Muscle of arm (tissue), 1 donor: ENCODE measurements at regions not wholly inside any gene's neighbourhood (a gene's known extent, or its start where the extent isn't known, plus 50 kb on each side); places are given as distances from the start of the nearest gene placed in this dataset.
"Not testable (repeated sequence)": the region's sequence is repeated elsewhere in the genome, so short reads cannot be mapped to it uniquely, and the experiment has no call there.

Experiments
- DNase-seq: peaks from one replicate; pipeline ENCODE4 v3.0.0-alpha.2; 2013

DNA sequence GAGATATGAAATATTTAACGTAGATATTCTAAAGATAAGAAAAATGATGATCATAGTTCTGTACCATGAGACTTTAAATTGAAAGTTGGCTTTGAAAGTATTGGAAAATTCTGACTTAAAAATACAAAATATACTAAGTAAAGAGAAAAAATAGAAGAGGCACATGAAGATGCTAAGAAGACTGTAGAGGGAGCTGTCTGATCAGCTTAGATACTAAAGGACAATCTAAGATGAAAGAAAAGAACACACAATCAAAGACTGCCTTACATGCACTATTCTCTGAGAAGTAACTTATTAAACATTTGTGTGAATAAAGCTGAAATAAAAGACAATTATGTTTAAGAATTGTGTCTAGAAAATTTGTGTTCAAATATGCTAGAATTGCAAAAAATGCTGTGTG is 55.1 kb downstream of the RBMXL2 start:
- peak; percentile 18 for DNase-seq

DNA sequence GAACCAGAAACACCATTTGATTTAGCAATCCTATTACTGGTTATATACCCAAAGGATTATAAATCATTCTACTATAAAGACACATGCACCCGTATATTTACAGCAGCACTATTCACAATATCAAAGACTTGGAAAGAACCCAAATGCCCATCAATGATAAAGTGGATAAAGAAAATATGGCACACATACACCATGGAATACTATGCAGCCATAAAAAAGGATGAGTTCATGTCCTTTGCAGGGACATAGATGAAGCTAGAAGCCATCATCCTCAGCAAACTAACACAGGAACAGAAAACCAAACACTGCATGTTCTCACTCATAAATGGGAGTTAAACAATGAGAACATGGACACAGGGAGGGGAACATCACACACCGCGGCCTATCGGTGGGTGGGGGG is 61.3 kb downstream of the RBMXL2 start:
- not testable (repeated sequence) for DNase-seq

DNA sequence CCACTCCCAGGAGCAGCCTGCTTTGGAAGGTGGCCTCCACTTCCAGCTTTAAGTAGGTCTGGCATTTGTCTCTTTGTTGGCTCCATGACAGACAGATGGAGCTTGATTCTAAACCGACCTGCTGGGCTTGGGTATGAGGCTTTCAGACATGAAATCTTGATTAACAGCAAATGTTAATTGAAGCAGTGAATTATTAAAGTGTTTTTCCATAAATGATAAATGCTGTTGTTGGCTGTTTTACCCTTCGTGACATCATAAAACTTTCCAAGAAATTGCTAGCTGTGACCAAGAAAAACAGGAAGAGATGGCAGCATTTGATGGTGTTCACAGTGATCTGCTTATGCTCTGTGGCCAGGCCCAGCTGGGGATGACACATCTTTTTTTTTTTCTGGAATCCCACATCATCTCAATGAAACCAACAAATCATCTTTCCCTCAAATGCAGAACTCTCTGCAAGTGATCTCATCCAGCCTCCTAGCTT is 66.1 kb downstream of the RBMXL2 start:
- no peak for DNase-seq

- DNase-seq, result no peak
Measured at GRCh38 chr11:7160814-7161489, 72.2 kb downstream of the RBMXL2 start.

GRCh38 chr11:7165911-7166310 is 77.1 kb downstream of the RBMXL2 start:
- DNase-seq, result no peak

DNA sequence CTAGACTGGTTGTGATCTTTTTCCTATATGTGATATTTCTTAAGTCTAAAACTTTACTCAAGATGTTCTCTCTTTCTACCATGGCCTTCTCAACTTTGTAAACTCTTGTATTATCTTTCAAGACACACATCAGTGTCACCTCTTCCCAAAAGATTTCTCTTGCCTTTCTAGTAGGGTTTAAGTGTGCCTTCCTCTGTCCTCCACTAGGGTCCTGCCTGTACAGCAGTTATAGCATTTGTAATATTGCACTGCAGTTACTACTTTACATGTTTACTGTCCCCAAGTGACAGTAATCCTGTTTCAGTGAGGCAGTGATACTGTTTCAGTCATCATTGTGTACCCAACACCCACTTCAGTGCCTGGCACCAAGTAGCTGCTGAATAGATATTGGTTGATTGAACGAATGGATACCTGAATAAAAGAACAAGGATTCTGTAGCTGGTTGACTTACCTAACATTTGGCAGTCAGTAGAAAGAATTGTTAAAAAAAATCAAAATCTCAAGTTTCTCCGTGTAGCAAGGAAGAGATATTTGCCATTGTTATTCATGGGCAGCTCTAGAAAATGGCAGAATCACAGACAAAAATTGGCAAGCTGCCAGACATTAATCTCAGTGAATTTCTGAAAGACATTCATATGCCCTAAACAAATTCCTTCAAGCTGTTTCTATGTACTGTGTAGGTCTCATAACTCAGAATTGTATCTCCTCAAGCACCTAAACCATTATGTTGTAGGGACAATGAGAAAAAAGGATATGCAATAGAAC is 79.4 kb downstream of the RBMXL2 start:
- DNase-seq, result no peak

DNA sequence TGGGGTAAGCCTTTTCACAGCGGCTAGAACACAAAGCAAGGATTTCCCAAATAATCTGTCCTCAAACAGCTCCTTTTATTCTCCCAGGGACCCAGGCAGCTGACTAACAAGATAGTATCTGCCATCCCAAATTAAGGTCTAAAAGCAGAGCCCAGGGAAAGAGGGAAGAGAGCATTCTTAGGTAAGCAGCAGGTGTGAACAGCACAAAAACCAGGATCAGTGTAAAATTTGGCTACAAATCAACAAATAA is 79.9 kb downstream of the RBMXL2 start:
- DNase-seq, result no peak

- DNase-seq, result no peak
Measured at GRCh38 chr11:7170431-7170830, 81.3 kb upstream of the SYT9 start.

GRCh38 chr11:7175007-7175406 is 76.7 kb upstream of the SYT9 start:
- no peak for DNase-seq

- DNase-seq, result no peak
Measured at GRCh38 chr11:7186190-7186589, 65.5 kb upstream of the SYT9 start.

DNA sequence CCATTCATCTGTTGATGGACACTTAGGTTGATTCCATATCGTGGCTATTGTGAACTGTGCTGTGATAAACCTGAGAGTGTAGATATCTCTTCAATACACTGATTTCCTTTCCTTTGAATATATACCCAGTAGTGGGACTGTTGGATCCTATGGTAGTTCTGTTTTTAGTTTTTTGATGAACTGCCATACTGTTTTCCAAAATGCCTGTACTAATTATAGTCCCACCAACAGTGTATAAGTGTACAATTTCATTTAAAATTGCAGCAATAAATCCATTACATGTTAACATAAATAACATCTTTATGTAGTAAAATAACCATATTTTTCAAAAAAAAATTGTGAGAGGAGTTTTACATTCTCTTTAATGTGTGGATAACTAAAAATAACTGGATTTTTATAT is 65.0 kb upstream of the SYT9 start:
- no peak for DNase-seq

- not testable (repeated sequence) for DNase-seq
Measured at GRCh38 chr11:7192785-7193184, 58.9 kb upstream of the SYT9 start.

- no peak for DNase-seq
Measured at GRCh38 chr11:7196396-7197146, 55.1 kb upstream of the SYT9 start.

- no peak for DNase-seq
Measured at GRCh38 chr11:7197469-7197868, 54.2 kb upstream of the SYT9 start.
